ENCODE measurements at regions not wholly inside any gene's neighbourhood (a gene's known extent, or its start where the extent isn't known, plus 50 kb on each side); places are given as distances from the start of the nearest gene placed in this dataset.

- no peak for DNase-seq (ENCODE audit: low read depth, low spot score)
Measured at GRCh38 chr5:35436400-35437057, 181.1 kb upstream of the SPEF2 start.

GRCh38 chr5:35430381-35431162 lies 187.1 kb upstream of the SPEF2 start:
- DNase-seq (ENCODE audit: low read depth, low spot score): no peak

GRCh38 chr5:35420200-35420599 lies 189.9 kb upstream of the PRLR start:
- DNase-seq (ENCODE audit: low read depth, low spot score): no peak

GRCh38 chr5:35417040-35417439 lies 186.8 kb upstream of the PRLR start:
- DNase-seq (ENCODE audit: low read depth, low spot score): no peak

GRCh38 chr5:35416217-35416988 lies 186.1 kb upstream of the PRLR start:
- no peak for DNase-seq (ENCODE audit: low read depth, low spot score)

GRCh38 chr5:35415309-35415708 lies 185.0 kb upstream of the PRLR start:
- no peak for DNase-seq (ENCODE audit: low read depth, low spot score)

- DNase-seq (ENCODE audit: low read depth, low spot score): no peak
Measured at GRCh38 chr5:35409361-35409760, 179.1 kb upstream of the PRLR start.

- no peak for DNase-seq (ENCODE audit: low read depth, low spot score)
Measured at GRCh38 chr5:35408146-35408545, 177.9 kb upstream of the PRLR start.

GRCh38 chr5:35407697-35408096 lies 177.4 kb upstream of the PRLR start:
- DNase-seq (ENCODE audit: low read depth, low spot score): no peak

GRCh38 chr5:35405938-35406337 lies 175.7 kb upstream of the PRLR start:
- DNase-seq (ENCODE audit: low read depth, low spot score): no peak

GRCh38 chr5:35404701-35405100 lies 174.4 kb upstream of the PRLR start:
- no peak for DNase-seq (ENCODE audit: low read depth, low spot score)

GRCh38 chr5:35393901-35394300 lies 163.6 kb upstream of the PRLR start:
- no peak for DNase-seq (ENCODE audit: low read depth, low spot score)

- no peak for DNase-seq (ENCODE audit: low read depth, low spot score)
Measured at GRCh38 chr5:35384658-35385057, 154.4 kb upstream of the PRLR start.

- no peak for DNase-seq (ENCODE audit: low read depth, low spot score)
Measured at GRCh38 chr5:35383041-35383440, 152.8 kb upstream of the PRLR start.

- no peak for DNase-seq (ENCODE audit: low read depth, low spot score)
Measured at GRCh38 chr5:35377653-35378052, 147.4 kb upstream of the PRLR start.

GRCh38 chr5:35374584-35374983 lies 144.3 kb upstream of the PRLR start:
- DNase-seq (ENCODE audit: low read depth, low spot score): no peak

GRCh38 chr5:35373249-35373648 lies 143.0 kb upstream of the PRLR start:
- no peak for DNase-seq (ENCODE audit: low read depth, low spot score)

- DNase-seq (ENCODE audit: low read depth, low spot score): no peak
Measured at GRCh38 chr5:35372482-35372881, 142.2 kb upstream of the PRLR start.

GRCh38 chr5:35371951-35372426 lies 141.7 kb upstream of the PRLR start:
- no peak for DNase-seq (ENCODE audit: low read depth, low spot score)

GRCh38 chr5:35370871-35371270 lies 140.6 kb upstream of the PRLR start:
- DNase-seq (ENCODE audit: low read depth, low spot score): no peak

GRCh38 chr5:35369965-35370790 lies 139.9 kb upstream of the PRLR start:
- DNase-seq (ENCODE audit: low read depth, low spot score): no peak

- DNase-seq (ENCODE audit: low read depth, low spot score): no peak
Measured at GRCh38 chr5:35367526-35367925, 137.2 kb upstream of the PRLR start.
